GM19193 (cell line): ENCODE measurements at regions not wholly inside any gene's neighbourhood (a gene's known extent, or its start where the extent isn't known, plus 50 kb on each side); places are given as distances from the start of the nearest gene placed in this dataset.

ENCODE experiments used
- POLR2A ChIP-seq: IDR thresholded peaks from 4 replicates; pipeline ENCODE4 v1.6.1; 2011; ENCODE audit not compliant: insufficient read depth, insufficient read length; ENCODE audit errors: extremely low read depth

- no peak for TF ChIP-seq POLR2A
These were observed 505.5 kb downstream of the XPNPEP1 start for GRCh38 chr10:109417803-109418202.

DNA sequence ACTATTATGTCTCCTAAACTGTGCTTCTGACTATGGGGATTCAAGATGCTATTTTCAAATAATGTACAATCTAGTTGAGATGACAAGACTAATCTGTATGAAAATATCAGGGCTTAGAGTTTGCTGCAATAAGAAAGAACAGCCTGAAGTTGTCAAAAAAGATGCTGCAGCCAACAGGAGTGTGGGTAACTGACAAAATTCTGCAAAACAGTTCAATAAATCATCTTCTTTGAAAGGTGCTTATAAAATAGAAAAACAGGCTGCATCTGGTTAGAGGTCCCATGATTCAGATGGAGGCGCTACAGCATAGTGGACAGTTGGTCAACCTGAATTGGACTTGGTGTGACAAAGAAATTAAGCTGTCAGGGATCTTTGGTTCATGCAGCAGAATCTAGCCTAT is 511.0 kb downstream of the XPNPEP1 start:
- TF ChIP-seq POLR2A, result no peak

DNA sequence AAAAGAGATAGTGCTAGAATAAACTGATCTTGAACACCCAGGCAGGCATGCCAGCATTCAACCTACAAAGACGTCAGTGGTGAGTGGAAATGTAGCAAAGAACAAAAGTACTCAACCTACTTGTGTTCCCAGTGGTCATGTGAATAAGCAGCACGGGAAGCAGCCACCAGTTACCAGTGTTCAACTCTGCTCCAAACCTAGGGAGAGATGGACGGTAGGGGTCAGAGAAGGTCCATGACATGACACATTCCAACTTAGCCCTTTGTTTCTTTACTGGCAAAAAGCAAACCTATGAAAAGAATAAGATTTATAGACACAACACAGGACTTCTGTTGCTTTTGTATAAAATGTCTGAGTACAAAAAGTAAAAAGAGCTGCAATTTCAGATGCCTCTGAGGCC is 511.4 kb downstream of the XPNPEP1 start:
- TF ChIP-seq POLR2A, result no peak

DNA sequence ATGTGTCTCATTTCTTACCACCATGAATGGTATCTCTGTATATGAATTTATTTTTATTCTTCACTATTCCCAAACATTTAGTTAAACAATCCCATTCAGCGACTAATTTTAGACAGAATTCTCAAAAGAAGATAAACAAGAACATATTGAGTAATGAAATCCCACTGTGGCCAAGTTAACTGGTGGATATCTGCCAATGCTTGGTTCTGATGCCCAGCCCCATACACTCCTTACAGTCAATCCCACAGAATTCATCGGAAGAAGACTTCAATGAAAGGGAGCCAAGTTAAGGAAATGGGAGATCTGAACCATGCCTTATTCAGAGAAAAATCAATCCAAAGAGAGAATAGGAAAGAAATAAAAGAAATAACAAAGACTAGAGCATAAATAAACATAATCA is 518.0 kb downstream of the XPNPEP1 start:
- TF ChIP-seq POLR2A, result no peak

DNA sequence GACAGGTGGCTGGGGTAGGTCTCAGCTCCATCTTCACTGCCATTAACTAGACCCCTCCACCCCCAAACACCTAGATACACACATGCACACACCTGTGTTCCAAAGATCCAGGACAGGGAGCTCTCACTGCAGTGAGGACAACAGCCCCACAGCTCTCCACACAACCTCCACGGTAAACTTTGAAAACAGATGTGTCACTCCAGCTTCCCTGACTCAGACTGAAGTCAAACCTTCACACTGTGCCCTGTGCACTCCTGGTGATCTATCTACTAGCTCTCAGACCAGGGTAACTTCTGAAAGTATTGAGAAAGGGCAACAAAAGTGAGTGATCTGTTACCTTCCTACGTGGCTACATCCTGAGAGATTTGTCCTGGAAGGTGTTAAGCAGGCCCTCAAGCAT is 519.8 kb downstream of the XPNPEP1 start:
- no peak for TF ChIP-seq POLR2A

- TF ChIP-seq POLR2A, result no peak
These were observed 529.9 kb downstream of the XPNPEP1 start for GRCh38 chr10:109393425-109393824.

DNA sequence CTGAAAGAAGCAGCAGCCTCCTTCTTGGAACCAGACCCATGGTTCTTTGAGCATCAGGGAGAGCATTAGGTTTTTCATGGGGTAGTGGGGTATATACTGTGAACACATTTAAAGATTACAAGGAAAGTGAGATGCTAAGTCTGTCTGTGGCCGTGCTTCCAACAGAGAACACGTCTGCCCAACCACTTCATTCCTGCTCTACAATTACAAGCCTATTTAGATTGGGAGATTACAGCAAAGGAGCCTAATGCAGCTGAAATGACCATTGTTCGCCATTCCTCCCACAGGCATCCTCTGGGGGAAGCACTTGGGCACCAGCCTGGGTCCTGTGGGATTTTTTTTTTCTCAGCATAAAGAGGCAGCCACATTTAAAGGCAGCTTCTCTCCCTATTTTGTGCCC is 536.4 kb downstream of the XPNPEP1 start:
- TF ChIP-seq POLR2A, result no peak

DNA sequence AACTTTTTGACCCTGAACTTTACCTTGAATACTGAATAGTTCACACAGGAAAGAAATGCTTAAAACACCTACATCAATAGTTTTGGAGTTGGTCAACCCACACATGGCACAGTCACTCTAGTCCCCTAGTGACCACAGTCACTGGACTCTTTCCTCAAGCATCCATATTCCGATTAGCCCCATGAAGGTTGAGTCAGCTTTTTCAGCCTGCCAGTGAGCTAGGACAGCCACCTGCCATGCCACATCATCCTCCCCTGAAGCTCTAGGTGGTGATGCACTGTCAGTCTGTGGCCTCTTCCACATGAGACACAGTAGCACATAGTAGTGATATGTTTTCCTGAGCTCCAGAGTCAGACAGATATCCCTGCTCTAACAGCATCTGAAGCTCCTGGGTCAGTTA is 537.2 kb downstream of the XPNPEP1 start:
- no peak for TF ChIP-seq POLR2A

GRCh38 chr10:109379186-109379585 is 544.1 kb downstream of the XPNPEP1 start:
- no peak for TF ChIP-seq POLR2A

- TF ChIP-seq POLR2A, result no peak
These were observed 549.1 kb downstream of the XPNPEP1 start for GRCh38 chr10:109374215-109374614.

DNA sequence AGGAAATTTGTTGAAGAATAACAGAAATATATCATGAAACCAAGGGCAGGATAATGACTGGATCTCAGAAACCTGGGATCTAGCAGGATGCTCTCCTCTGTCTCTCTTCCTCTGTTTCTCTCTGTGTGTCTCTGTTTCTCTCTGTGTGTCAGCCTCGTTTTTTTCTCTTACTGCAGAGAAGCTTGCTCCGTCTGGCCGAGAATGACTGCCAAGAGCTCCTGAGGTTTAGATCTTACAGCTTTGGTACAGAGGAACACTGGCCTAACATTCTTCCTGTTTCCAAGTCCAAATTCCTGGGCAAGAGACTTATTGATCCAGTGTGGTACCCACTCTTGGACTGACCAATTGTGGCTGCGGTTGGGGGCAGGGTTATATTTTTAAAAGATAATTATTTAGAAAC is 564.0 kb downstream of the XPNPEP1 start:
- no peak for TF ChIP-seq POLR2A

DNA sequence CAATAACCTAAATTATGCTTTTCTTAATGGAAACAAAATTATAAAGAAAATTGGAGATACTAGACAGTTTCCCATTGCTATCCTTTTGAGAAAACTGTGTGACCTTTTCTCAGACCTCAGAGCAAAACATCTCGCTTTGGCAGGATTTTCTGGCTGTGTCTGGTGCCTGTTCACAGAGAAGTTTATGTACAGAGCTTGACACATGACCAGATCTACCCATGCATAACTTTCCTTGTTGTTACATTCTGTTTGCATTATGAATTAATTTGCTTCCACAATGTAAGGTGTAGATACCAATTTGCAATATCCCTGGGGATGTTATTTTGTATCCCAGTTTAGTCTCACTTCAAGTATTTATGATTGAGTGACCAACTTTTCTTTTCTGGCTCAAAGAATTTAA is 565.0 kb downstream of the XPNPEP1 start:
- TF ChIP-seq POLR2A, result no peak

DNA sequence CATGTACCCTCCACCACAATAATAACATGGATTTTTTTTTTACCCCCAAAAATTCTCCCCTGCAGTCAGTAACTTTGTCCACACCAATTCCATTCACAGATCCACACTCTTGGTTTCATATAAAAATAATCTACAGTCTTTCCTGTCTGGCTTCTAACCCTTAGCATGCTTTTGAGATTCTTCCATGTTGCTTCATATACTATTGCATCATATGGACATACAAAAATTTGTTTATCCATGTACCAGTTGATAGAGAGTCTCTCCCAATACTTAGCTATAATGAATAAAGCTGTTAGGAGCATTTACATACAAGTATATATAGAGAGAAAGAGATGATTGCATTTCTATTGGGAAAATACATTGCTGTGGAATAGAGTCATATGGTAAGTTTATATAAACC is 575.0 kb downstream of the XPNPEP1 start:
- TF ChIP-seq POLR2A, result no peak

GRCh38 chr10:109343293-109343692 is 580.0 kb downstream of the XPNPEP1 start:
- no peak for TF ChIP-seq POLR2A

DNA sequence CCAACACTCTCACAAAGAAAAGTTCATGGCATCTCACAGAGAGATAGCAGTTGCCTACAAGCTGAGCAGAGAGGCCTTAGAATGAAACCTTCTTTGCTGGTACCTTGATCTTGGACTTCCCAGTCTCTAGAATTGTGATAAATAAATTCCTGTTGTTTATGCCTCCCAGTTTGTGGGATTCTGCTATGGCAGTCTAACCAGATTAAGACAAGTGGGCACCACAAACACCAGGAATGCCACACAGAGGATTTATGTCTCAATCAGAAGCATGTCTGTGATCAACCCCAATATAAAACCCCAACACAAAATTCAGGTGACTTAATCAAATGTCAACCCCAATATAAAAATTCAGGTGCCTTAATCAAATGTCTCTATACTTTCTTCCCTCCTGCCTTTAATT is 581.3 kb downstream of the XPNPEP1 start:
- no peak for TF ChIP-seq POLR2A

DNA sequence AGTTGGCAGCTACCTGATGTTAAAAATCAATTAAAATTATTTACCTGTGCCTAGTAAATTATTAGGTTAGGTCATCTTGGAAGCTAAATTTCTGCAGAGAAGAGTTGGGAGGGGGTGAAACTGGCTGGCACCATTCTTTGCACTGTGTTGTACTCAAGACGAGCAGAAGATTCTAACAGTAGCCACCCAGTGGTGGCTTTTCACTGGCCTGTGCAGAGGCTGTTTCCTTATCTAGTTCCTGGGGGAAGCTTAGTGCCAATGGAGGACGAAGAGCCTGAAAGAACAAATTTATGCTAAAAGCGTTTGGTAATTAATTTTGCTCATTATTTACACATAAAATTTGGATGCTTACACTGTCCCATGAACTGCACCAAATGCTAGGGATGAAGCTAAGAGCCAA is 595.3 kb downstream of the XPNPEP1 start:
- no peak for TF ChIP-seq POLR2A

DNA sequence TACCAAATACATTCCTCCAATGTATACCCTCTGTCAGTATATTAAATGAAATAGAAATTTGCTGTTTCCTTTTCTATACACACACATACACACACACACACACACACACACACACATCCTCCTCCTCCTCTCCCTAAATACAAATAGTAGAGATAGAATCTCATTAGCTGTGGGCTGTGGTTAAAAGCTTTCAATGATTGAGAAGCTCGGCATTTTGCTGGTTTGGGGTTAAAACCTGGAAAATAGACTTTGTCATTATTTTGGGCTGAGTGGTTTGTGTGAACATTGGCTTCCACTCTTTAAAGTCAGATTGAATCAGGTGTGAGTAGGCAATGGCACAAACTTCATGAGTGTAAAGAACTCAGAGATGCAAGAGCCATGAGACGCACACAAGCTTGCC is 596.0 kb downstream of the XPNPEP1 start:
- TF ChIP-seq POLR2A, result no peak

DNA sequence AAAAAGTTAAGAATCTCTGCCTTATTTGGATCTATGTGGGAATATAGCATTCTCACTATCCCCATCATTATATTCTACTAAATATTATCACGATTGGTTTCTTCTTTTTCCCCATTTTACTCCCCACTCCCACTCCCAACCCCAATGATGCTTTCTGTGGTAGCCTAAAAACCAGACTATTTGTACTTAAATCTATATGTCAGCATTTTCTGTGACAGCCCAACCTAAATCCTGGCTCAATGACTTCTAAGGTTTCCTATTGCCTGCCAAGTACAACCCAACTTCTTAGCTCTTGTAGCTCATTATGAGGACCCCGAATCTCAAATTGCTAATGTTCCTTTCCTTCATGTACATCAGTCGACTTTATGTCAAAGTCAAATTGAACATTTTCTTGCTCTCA is 598.6 kb downstream of the XPNPEP1 start:
- TF ChIP-seq POLR2A, result no peak

DNA sequence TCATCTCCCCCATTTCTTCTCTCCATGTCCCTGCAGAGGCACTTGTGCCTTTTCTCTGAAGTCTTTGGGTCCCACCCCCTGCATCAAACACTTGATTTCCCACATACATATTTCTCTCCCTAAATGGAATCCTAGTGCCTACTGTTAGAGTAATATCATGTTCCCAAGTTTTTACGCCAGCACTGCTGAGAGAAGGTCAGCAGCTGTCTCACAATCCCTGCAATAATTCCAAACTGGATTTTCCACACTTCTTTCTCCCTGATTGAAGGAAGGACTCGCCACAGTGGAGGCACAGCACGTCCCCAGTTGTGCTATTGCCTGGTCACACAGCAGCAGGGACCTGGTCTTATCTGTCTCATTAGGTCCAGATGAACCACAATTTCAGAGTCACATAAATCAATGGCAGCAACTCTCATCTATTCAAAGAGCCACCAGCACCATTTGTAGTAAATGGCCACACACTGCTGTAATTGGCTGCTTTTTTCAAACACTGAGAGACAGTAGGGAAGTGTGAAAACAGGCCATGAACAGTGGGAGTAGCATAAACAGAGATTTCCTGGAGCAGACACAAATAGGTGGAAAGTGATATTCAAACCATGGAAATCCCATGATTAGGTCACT is 605.5 kb downstream of the XPNPEP1 start:
- TF ChIP-seq POLR2A, result no peak

DNA sequence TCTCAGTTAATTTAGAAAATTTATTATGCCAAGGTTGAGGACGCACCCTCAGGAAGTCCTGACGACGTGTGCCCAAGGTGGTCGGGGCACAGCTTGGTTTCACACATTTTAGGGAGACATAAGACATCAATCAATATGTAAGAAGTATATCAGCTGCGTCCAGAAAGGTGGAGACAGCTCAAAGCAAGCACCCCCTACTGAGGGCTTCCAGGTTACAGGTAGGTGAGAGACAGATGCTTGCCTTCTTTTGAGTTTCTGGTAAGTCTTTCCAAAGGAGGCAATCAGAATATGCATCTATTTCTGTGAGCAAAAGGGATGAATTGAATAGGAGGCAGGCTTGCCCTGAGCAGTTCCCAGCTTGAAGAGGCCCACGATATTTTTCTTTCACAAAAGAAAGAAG is 614.3 kb downstream of the XPNPEP1 start:
- TF ChIP-seq POLR2A, result no peak
